Ammon's horn (tissue), 1 donor: ENCODE measurements at regions not wholly inside any gene's neighbourhood (a gene's known extent, or its start where the extent isn't known, plus 50 kb on each side); places are given as distances from the start of the nearest gene placed in this dataset.
"Not testable (repeated sequence)": the region's sequence is repeated elsewhere in the genome, so short reads cannot be mapped to it uniquely, and the experiment has no call there.

Experiments
- DNase-seq: peaks from one replicate; pipeline ENCODE4 v3.0.0-alpha.2; 2016; ENCODE audit warnings: low spot score

GRCh38 chr10:23543691-23544380 lies 105.0 kb downstream of the OTUD1 start:
- no peak for DNase-seq

- DNase-seq: not testable (repeated sequence)
Observed at GRCh38 chr10:23545866-23546265, 107.0 kb downstream of the OTUD1 start.

- DNase-seq: peak; percentile 8
Observed at GRCh38 chr10:23556727-23557440, 118.0 kb downstream of the OTUD1 start.

- no peak for DNase-seq
Observed at GRCh38 chr10:23557777-23558176, 118.9 kb downstream of the OTUD1 start.

GRCh38 chr10:23558361-23558799 lies 119.5 kb downstream of the OTUD1 start:
- no peak for DNase-seq

GRCh38 chr10:23568996-23569395 lies 130.1 kb downstream of the OTUD1 start:
- no peak for DNase-seq

GRCh38 chr10:23571884-23572283 lies 133.0 kb downstream of the OTUD1 start:
- no peak for DNase-seq

GRCh38 chr10:23581906-23582450 lies 143.1 kb downstream of the OTUD1 start:
- DNase-seq: no peak

- DNase-seq: no peak
Observed at GRCh38 chr10:23584396-23584795, 145.5 kb downstream of the OTUD1 start.

GRCh38 chr10:23585186-23585585 lies 146.3 kb downstream of the OTUD1 start:
- DNase-seq: no peak

- no peak for DNase-seq
Observed at GRCh38 chr10:23585666-23586065, 146.8 kb downstream of the OTUD1 start.

GRCh38 chr10:23595278-23595677 lies 156.4 kb downstream of the OTUD1 start:
- not testable (repeated sequence) for DNase-seq

GRCh38 chr10:23604613-23605012 lies 165.7 kb downstream of the OTUD1 start:
- no peak for DNase-seq

GRCh38 chr10:23606456-23606855 lies 167.6 kb downstream of the OTUD1 start:
- DNase-seq: no peak

- no peak for DNase-seq
Observed at GRCh38 chr10:23608926-23609325, 170.1 kb downstream of the OTUD1 start.

GRCh38 chr10:23610626-23611307 lies 171.9 kb downstream of the OTUD1 start:
- DNase-seq: no peak

GRCh38 chr10:23611308-23612029 lies 172.6 kb downstream of the OTUD1 start:
- no peak for DNase-seq

GRCh38 chr10:23613900-23614299 lies 175.0 kb downstream of the OTUD1 start:
- no peak for DNase-seq

- DNase-seq: no peak
Observed at GRCh38 chr10:23614483-23614882, 175.6 kb downstream of the OTUD1 start.

- DNase-seq: no peak
Observed at GRCh38 chr10:23630376-23630775, 191.5 kb downstream of the OTUD1 start.

GRCh38 chr10:23630885-23631284 lies 192.0 kb downstream of the OTUD1 start:
- no peak for DNase-seq
